HG02852 (cell line): ENCODE measurements at regions not wholly inside any gene's neighbourhood (a gene's known extent, or its start where the extent isn't known, plus 50 kb on each side); places are given as distances from the start of the nearest gene placed in this dataset.

Source experiments
- ATAC-seq: cut with Tn5 transposase; IDR thresholded peaks from one replicate; pipeline ENCODE4 v1.9.1; 2021; ENCODE audit warnings: mild to moderate bottlenecking, moderate library complexity; ENCODE audit not compliant: unreplicated experiment

- ATAC-seq, result no peak
Observed at GRCh38 chr2:126825316-126825715, 73.4 kb upstream of the TEX51 start.

- no peak for ATAC-seq
Observed at GRCh38 chr2:126826491-126826890, 72.2 kb upstream of the TEX51 start.

- ATAC-seq, result no peak
Observed at GRCh38 chr2:126827371-126827770, 71.3 kb upstream of the TEX51 start.

GRCh38 chr2:126828051-126828450 is 70.6 kb upstream of the TEX51 start:
- ATAC-seq, result no peak

- ATAC-seq, result no peak
Observed at GRCh38 chr2:126828491-126828890, 70.2 kb upstream of the TEX51 start.

GRCh38 chr2:126831234-126832005 is 67.3 kb upstream of the TEX51 start:
- no peak for ATAC-seq

GRCh38 chr2:126832014-126832413 is 66.7 kb upstream of the TEX51 start:
- ATAC-seq, result no peak

- no peak for ATAC-seq
Observed at GRCh38 chr2:126832757-126833156, 65.9 kb upstream of the TEX51 start.

- no peak for ATAC-seq
Observed at GRCh38 chr2:126834006-126834659, 64.6 kb upstream of the TEX51 start.

- ATAC-seq, result no peak
Observed at GRCh38 chr2:126835261-126835660, 63.4 kb upstream of the TEX51 start.

GRCh38 chr2:126835831-126836230 is 62.9 kb upstream of the TEX51 start:
- ATAC-seq, result no peak

- no peak for ATAC-seq
Observed at GRCh38 chr2:126836761-126837679, 61.7 kb upstream of the TEX51 start.

- ATAC-seq, result no peak
Observed at GRCh38 chr2:126837966-126838715, 60.5 kb upstream of the TEX51 start.

- ATAC-seq, result no peak
Observed at GRCh38 chr2:126838716-126838985, 60.0 kb upstream of the TEX51 start.

GRCh38 chr2:126839796-126840195 is 58.9 kb upstream of the TEX51 start:
- no peak for ATAC-seq

- ATAC-seq, result no peak
Observed at GRCh38 chr2:126843081-126843480, 55.6 kb upstream of the TEX51 start.

- ATAC-seq, result no peak
Observed at GRCh38 chr2:126846241-126846640, 52.4 kb upstream of the TEX51 start.
